ENCODE measurements at regions not wholly inside any gene's neighbourhood (a gene's known extent, or its start where the extent isn't known, plus 50 kb on each side); places are given as distances from the start of the nearest gene placed in this dataset.

DNA sequence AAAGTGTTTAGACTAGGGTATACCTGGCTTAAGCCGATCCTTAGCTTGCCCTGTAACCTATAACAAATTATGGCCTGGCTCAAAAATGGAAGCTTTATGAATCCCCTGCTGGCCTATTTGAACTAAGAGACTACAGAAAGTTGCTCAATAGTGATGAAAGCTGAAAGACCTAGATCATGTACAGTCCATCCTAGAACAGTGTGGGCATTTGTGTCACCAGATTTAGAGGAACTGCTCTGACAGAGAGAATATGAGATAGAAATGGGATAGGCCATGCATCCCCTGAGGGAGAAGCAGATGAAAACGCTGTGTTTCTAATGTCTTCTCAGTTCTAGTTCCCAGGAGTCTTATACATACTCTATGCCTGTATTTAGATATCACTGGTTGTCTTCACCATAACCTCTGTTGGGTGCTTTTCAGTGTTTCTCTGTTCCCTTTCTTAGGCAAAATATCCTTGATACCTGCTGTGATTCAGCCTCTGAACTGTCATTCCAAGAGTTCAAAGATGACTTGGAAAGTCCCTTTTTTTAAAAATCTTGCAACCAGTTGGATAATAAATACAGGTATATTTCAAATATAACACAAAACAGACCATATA lies 246.9 kb upstream of the SLC39A10 start:
- no peak for DNase-seq
- Mint-ChIP-seq H3K36me3 (no peaks in the 10 kb centered on the region), H3K4me1 (no peaks in the 10 kb centered on the region), H3K27ac (no peak overlapping the region), H3K27me3 (ENCODE audit: low read depth in 3 of 3) (peaks cover 0 to 1% (median 0%) of the 10 kb centered on the region in 3 donors), H3K4me3 (no peak overlapping the region), H3K9me3 (no peaks in the 10 kb centered on the region)

DNA sequence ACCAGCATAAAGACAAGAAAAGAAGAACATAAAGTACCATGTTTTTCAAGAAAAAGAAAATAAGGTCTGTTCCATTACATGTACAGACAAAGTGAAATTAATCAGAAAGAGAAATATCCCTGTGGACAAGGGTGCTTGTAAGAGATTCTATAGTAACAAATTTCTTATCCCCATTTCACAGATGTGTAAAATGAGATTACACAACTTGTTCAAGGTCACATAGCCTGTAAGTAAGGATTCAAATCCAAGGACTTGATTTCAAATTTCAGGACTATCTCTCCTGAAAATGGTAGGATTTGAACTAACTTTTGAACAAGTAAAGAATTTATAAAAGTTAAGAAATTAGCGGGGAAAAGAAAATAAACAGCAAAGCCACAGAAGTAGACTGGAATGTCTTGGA lies 248.2 kb upstream of the SLC39A10 start:
- no peak for DNase-seq
- H3K4me1 Mint-ChIP-seq = no peaks in the 10 kb centered on the region
- no peaks in the 10 kb centered on the region for H3K36me3 Mint-ChIP-seq
- H3K4me3 Mint-ChIP-seq = no peak overlapping the region
- H3K27me3 Mint-ChIP-seq (ENCODE audit: low read depth in 3 of 3) = peaks cover 0 to 1% (median 0%) of the 10 kb centered on the region in 3 donors
- H3K27ac Mint-ChIP-seq = no peak overlapping the region
- H3K9me3 Mint-ChIP-seq = no peaks in the 10 kb centered on the region

- Mint-ChIP-seq H3K4me1 (no peaks in the 10 kb centered on the region), H3K27ac (no peak overlapping the region), H3K36me3 (no peaks in the 10 kb centered on the region), H3K9me3 (no peaks in the 10 kb centered on the region), H3K4me3 (no peak overlapping the region), H3K27me3 (ENCODE audit: low read depth in 3 of 3) (peaks cover 0 to 1% (median 0%) of the 10 kb centered on the region in 3 donors)
- no peak for DNase-seq
These were observed 248.8 kb upstream of the SLC39A10 start for GRCh38 chr2:195408196-195408595.

- Mint-ChIP-seq H3K4me1 (no peaks in the 10 kb centered on the region), H3K9me3 (no peaks in the 10 kb centered on the region), H3K27me3 (ENCODE audit: low read depth in 3 of 3) (peaks cover 0 to 1% (median 0%) of the 10 kb centered on the region in 3 donors), H3K4me3 (no peak overlapping the region), H3K36me3 (no peaks in the 10 kb centered on the region), H3K27ac (no peak overlapping the region)
- no peak for DNase-seq
These were observed 249.2 kb upstream of the SLC39A10 start for GRCh38 chr2:195407783-195408182.

DNA sequence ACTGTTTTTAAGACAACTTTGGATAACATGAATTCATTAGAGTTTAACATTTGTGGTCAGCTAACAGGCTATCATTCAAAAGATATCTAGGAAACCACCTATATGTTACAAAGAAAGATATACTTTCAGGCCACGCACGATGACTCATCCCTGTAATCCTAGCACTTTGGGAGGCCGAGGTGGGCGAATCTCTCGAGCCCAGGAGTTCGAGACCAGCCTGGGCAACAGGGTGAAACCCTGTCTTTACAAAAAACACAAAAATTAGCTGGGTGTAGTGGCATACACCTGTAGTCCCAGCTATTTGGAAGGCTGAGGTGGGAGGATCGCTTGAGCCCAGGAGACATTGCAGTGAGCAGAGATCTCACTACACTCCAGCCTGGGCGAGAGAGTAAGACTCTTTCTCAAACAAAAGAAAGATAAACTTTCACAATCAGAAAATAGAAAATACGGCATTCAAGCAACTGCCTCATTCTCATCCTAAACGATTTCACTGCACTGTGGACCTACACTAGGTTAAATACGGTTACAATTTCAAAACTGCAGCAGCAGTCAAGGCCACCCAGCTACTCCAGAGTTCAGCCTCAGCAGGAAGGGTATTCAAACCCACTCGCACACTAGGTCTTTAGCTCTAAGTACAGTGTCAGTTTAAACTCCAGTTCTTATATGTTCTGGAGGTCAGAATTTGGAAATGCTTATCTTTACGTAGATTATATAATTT lies 250.0 kb upstream of the SLC39A10 start:
- Mint-ChIP-seq H3K4me3 (no peak overlapping the region), H3K27me3 (ENCODE audit: low read depth in 3 of 3) (peaks cover 0 to 1% (median 0%) of the 10 kb centered on the region in 3 donors), H3K4me1 (no peaks in the 10 kb centered on the region), H3K27ac (no peak overlapping the region), H3K36me3 (no peaks in the 10 kb centered on the region), H3K9me3 (no peaks in the 10 kb centered on the region)
- no peak for DNase-seq

DNA sequence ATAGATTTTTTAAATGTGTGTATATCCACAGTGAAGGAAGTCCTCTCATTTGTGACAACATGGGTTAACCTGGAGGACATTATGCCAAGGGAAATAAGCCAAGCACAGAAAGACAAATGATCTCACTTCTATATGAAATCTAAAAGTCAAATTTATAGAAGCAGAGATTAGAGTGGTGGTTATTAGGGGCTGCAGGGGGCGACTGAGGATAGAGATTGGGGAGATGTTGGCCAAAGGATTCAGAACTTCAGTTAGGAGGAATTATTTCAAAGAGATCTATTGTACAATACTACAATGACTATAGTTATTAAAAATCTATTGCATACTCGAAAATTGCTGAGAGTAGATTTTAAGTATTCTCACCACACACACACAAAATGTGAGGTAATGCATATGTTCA lies 252.4 kb upstream of the SLC39A10 start:
- Mint-ChIP-seq H3K36me3 (no peaks in the 10 kb centered on the region), H3K4me3 (no peak overlapping the region), H3K27ac (no peak overlapping the region), H3K27me3 (ENCODE audit: low read depth in 3 of 3) (peaks cover 0 to 1% (median 0%) of the 10 kb centered on the region in 3 donors), H3K9me3 (no peaks in the 10 kb centered on the region), H3K4me1 (no peaks in the 10 kb centered on the region)
- peak in 1 of 3 donors; percentile 10 for DNase-seq

- Mint-ChIP-seq H3K36me3 (peaks cover 0 to 5% (median 0%) of the 10 kb centered on the region in 3 donors), H3K27me3 (ENCODE audit: low read depth in 3 of 3) (peaks cover 0 to 3% (median 0%) of the 10 kb centered on the region in 3 donors), H3K27ac (no peak overlapping the region), H3K4me3 (no peak overlapping the region), H3K9me3 (no peaks in the 10 kb centered on the region), H3K4me1 (no peaks in the 10 kb centered on the region)
- no peak for DNase-seq
These were observed 260.5 kb upstream of the SLC39A10 start for GRCh38 chr2:195396479-195396878.

GRCh38 chr2:195395362-195395761 lies 261.7 kb upstream of the SLC39A10 start:
- DNase-seq = no peak
- Mint-ChIP-seq H3K27ac (no peak overlapping the region), H3K36me3 (peaks cover 0 to 5% (median 0%) of the 10 kb centered on the region in 3 donors), H3K4me1 (no peaks in the 10 kb centered on the region), H3K27me3 (ENCODE audit: low read depth in 3 of 3) (peaks cover 0 to 3% (median 0%) of the 10 kb centered on the region in 3 donors), H3K9me3 (no peaks in the 10 kb centered on the region), H3K4me3 (no peak overlapping the region)

DNA sequence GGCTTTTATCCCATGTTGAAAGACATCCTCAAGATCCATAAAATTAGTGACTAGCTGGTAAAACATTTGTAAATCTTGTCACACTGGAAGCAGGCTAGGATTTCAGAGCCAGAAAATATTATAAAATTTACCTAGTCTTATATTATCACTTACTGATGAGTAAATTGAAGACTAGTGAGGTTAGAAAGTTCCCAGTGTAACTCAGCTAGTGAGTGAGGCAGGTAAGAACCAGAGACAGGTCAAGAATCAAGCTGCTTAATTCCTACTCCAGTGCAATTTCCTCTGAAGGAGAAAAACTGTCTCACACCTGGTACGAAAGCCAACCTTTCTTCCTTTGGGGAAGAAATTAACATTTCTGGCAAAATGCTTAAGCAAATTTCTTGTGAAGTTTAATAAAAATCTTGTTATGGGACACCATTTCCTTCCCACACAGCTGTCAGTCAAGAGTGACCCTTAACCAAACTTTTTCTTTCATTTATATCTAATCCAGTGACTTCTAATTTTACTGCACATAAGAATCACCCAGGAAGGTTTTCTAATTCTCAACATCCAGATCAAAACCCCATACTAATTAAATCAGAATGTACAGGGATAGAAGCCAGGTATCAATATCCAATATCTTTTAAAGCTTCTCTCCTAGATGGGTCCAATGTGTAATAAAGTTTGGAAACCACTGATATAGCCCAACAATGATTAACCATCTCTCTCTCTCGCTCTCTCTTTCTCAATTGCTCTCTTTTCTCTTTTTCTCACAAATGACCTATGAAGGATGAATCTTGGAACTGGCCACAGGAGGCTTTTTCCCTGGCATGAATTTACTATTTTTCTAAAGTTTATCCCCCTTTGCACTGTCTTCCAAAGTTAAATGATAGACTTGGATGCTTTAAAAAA lies 264.3 kb upstream of the SLC39A10 start:
- H3K4me3 Mint-ChIP-seq = no peak overlapping the region
- H3K4me1 Mint-ChIP-seq = no peaks in the 10 kb centered on the region
- peaks cover 0 to 3% (median 0%) of the 10 kb centered on the region in 3 donors for H3K27me3 Mint-ChIP-seq (ENCODE audit: low read depth in 3 of 3)
- no peak for DNase-seq
- peaks cover 0 to 5% (median 0%) of the 10 kb centered on the region in 3 donors for H3K36me3 Mint-ChIP-seq
- no peaks in the 10 kb centered on the region for H3K9me3 Mint-ChIP-seq
- no peak overlapping the region for H3K27ac Mint-ChIP-seq

GRCh38 chr2:195390686-195391321 lies 266.2 kb upstream of the SLC39A10 start:
- Mint-ChIP-seq H3K9me3 (no peaks in the 10 kb centered on the region), H3K27me3 (ENCODE audit: low read depth in 3 of 3) (peaks cover 0 to 3% (median 0%) of the 10 kb centered on the region in 3 donors), H3K4me1 (no peaks in the 10 kb centered on the region)

DNA sequence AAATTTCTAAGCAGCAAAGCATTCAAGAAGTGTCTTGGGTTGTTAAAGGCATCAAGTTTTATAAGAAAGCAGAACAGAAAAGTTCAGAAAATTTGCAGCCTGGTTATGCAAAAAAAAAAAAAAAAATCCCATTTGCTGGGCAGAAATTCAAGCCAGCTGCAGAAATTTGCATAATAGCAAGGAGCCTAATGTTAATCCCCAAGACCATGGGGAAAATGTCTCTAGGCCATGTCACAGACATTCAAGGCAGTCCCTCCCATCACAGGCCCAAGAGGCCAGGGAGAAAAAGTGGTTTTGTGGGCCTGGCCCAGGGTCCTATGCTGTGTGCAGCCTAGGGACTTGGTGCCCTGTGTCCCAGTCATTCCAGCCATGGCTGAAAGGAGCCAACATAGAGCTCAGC lies 269.0 kb upstream of the SLC39A10 start:
- peaks cover 0 to 3% (median 0%) of the 10 kb centered on the region in 3 donors for H3K36me3 Mint-ChIP-seq
- no peak overlapping the region for H3K4me3 Mint-ChIP-seq
- no peaks in the 10 kb centered on the region for H3K4me1 Mint-ChIP-seq
- H3K27me3 Mint-ChIP-seq (ENCODE audit: low read depth in 3 of 3) = peaks cover 0 to 2% (median 0%) of the 10 kb centered on the region in 3 donors
- DNase-seq = no peak
- H3K9me3 Mint-ChIP-seq = no peaks in the 10 kb centered on the region
- H3K27ac Mint-ChIP-seq = no peak overlapping the region

More at GRCh38 chr2:195390686-195391321, 266.2 kb upstream of the SLC39A10 start:
- H3K4me3 Mint-ChIP-seq = no peak overlapping the region
- DNase-seq = no peak
- H3K36me3 Mint-ChIP-seq = peaks cover 0 to 5% (median 0%) of the 10 kb centered on the region in 3 donors
- H3K27ac Mint-ChIP-seq = no peak overlapping the region

- H3K4me3 Mint-ChIP-seq = peak overlapping the region in 1 of 5 donors; percentile 18
- peak in 1 of 3 donors; percentile 4 for DNase-seq
- no peaks in the 10 kb centered on the region for H3K27me3 Mint-ChIP-seq (ENCODE audit: low read depth in 3 of 3)
- H3K27ac Mint-ChIP-seq = peak overlapping the region in 1 of 6 donors; percentile 34
- H3K4me1 Mint-ChIP-seq = peaks cover 7 to 12% of the 10 kb centered on the region in 2 donors
- H3K9me3 Mint-ChIP-seq = peaks cover 0 to 6% (median 0%) of the 10 kb centered on the region in 6 donors
- peaks cover 0 to 3% (median 0%) of the 10 kb centered on the region in 3 donors for H3K36me3 Mint-ChIP-seq
These were observed 274.8 kb upstream of the SLC39A10 start for GRCh38 chr2:195382186-195382585.

- Mint-ChIP-seq H3K36me3 (no peaks in the 10 kb centered on the region), H3K9me3 (no peaks in the 10 kb centered on the region), H3K4me3 (no peak overlapping the region), H3K4me1 (peaks cover 3 to 15% of the 10 kb centered on the region in 2 donors), H3K27ac (no peak overlapping the region), H3K27me3 (ENCODE audit: low read depth in 3 of 3) (peaks cover 0 to 2% (median 0%) of the 10 kb centered on the region in 3 donors)
- no peak for DNase-seq
These were observed 286.7 kb upstream of the SLC39A10 start for GRCh38 chr2:195370167-195370943.

Measured in immature natural killer cell (primary cell).